ENCODE measurements at regions not wholly inside any gene's neighbourhood (a gene's known extent, or its start where the extent isn't known, plus 50 kb on each side); places are given as distances from the start of the nearest gene placed in this dataset.
"Not testable (repeated sequence)": the region's sequence is repeated elsewhere in the genome, so short reads cannot be mapped to it uniquely, and the experiment has no call there.

DNA sequence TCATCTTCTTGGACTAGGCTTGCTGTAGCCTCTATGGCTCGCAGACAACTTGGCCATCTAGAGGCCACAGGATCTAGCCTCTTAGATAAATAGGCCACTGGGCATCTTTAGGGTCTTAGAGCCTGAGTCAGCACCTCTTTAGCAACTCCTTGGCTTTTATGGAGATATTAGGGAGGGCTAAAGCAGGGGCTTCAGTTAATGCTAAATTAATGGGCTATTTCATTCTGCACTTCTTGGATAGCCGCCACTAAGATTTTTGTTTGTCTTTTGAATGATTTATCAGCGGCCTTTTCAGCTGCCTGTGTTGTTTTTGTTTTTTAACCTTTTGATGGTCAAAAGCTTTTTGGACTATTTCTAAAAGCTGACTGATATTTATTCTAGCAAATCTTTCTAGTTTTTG, 118.3 kb downstream of the UNC93B1 start:
- TF ChIP-seq YY1 (IDR thresholded peaks at IDR 0.05; ENCODE audit: insufficient read depth, insufficient read length); ZNF274 (IDR thresholded peaks at IDR 0.05; ENCODE audit: low read depth, low read length); SUZ12 (IDR thresholded peaks at IDR 0.05; ENCODE audit: extremely low read depth, insufficient read depth, insufficient read length): not testable (repeated sequence)
